Sigmoid colon (tissue), 6 donors: ENCODE measurements at regions not wholly inside any gene's neighbourhood (a gene's known extent, or its start where the extent isn't known, plus 50 kb on each side); places are given as distances from the start of the nearest gene placed in this dataset.

Experiments
- DNase-seq: peaks from one replicate; pipeline ENCODE4 v3.0.0-alpha.2; 2019
- H3K27ac ChIP-seq, 4 donors: fragments of 200-600 bp; sonication (generic); one replicate each; pipeline ENCODE4 v1.5.1; 2016 to 2019; ENCODE audit warnings: mild to moderate bottlenecking in 1 of 4
- H3K27me3 ChIP-seq, 3 donors: fragments of 200-600 bp; sonication (generic); one replicate each; pipeline ENCODE4 v1.5.1; 2019; ENCODE audit warnings: mild to moderate bottlenecking in 1 of 3
- H3K36me3 ChIP-seq, 4 donors: fragments of 200-600 bp; sonication (generic); one replicate each; pipeline ENCODE4 v1.5.1; 2016 to 2019
- H3K4me1 ChIP-seq, 4 donors: fragments of 200-600 bp; sonication (generic); one replicate each; pipeline ENCODE4 v1.5.1; 2017 to 2019
- H3K4me3 ChIP-seq, 4 donors: fragments of 200-600 bp; sonication (generic); one replicate each; pipeline ENCODE4 v1.5.1; 2017 to 2019; ENCODE audit warnings: mild to moderate bottlenecking in 2 of 4, moderate library complexity in 1 of 4
- H3K9me3 ChIP-seq, 4 donors: fragments of 200-600 bp in 3 of 4; sonication (generic) in 3 of 4; one replicate each; pipeline versions ENCODE4 v1.5.1 to v1.6.1; 2013 to 2019
- CTCF ChIP-seq, 4 experiments: fragments of 450-650 bp in 3 of 4; fragments of 200-600 bp in 1 of 4; IDR thresholded peaks; one replicate each; pipeline ENCODE4 v1.5.1; 2016 to 2019; ENCODE audit warnings: antibody characterized with exemption in 4 of 4, mild to moderate bottlenecking in 3 of 4, moderate library complexity in 2 of 4
- EP300 ChIP-seq, 4 donors: sonication (generic); formaldehyde crosslinking; IDR thresholded peaks; one replicate each; pipeline ENCODE4 v1.6.1; 2017; ENCODE audit warnings: antibody characterized with exemption in 4 of 4
- POLR2A ChIP-seq, 2 donors: fragments of 450-650 bp; IDR thresholded peaks; one replicate each; pipeline ENCODE4 v1.6.1; 2016; ENCODE audit warnings: antibody characterized with exemption in 2 of 2, mild to moderate bottlenecking in 2 of 2, moderate library complexity in 2 of 2
- POLR2AphosphoS5 ChIP-seq, 4 donors: sonication (generic); formaldehyde crosslinking; IDR thresholded peaks; one replicate each; pipeline ENCODE4 v1.6.1; 2017; ENCODE audit warnings: antibody characterized with exemption in 4 of 4
- WGBS, 2 donors: extraction: QIAGEN DNeasy Blood & Tissue Kit; methylation state at CpG; one replicate each; pipeline ENCODE4 v1.1.7; 2013; 5-methylcytosine and 5-hydroxymethylcytosine counted together
- intact Hi-C: fragments of 100-400 bp; cut with DNase I; formaldehyde crosslinking; loops from one replicate; pipeline ENCODE4 v1.15.1; 2023
- donor health status: healthy with polysubstance abuse.
- donor health status: healthy.

GRCh38 chr11:27207025-27207650, 155.9 kb downstream of the CCDC34 start:
- Histone ChIP-seq H3K27me3 (no peaks in the 10 kb centered on the region), H3K9me3 (no peaks in the 10 kb centered on the region), H3K4me1 (peaks cover 0 to 52% (median 40%) of the 10 kb centered on the region in 4 donors), H3K36me3 (no peaks in the 10 kb centered on the region), H3K27ac (no peak overlapping the region), H3K4me3 (no peak overlapping the region)
- no peak for DNase-seq
- 52 to 67% methylated on average over 2 of the region's 2 CpGs for WGBS, 2 donors
- no peak for TF ChIP-seq CTCF (IDR thresholded peaks at IDR 0.05)
- TF ChIP-seq POLR2AphosphoS5 (IDR thresholded peaks at IDR 0.05) = no peak
- TF ChIP-seq EP300 (IDR thresholded peaks at IDR 0.05) = no peak
- no peak for TF ChIP-seq POLR2A (IDR thresholded peaks at IDR 0.05)
- intact Hi-C loops = no loop called here

GRCh38 chr11:27205779-27206570, 157.0 kb downstream of the CCDC34 start:
- H3K27ac ChIP-seq = peak overlapping the region in 3 of 4 donors; percentile 31 to 81 (median 78)
- H3K36me3 ChIP-seq = no peaks in the 10 kb centered on the region
- TF ChIP-seq EP300 (IDR thresholded peaks at IDR 0.05) (no peak), CTCF (IDR thresholded peaks at IDR 0.05) (no peak), POLR2AphosphoS5 (IDR thresholded peaks at IDR 0.05) (no peak), POLR2A (IDR thresholded peaks at IDR 0.05) (no peak)
- H3K4me3 ChIP-seq = no peak overlapping the region
- H3K27me3 ChIP-seq = no peaks in the 10 kb centered on the region
- peaks cover 0 to 63% (median 50%) of the 10 kb centered on the region in 4 donors for H3K4me1 ChIP-seq
- intact Hi-C loops = no loop called here
- H3K9me3 ChIP-seq = no peaks in the 10 kb centered on the region
- no peak for DNase-seq

GRCh38 chr11:27205250-27205649, 157.8 kb downstream of the CCDC34 start:
- no peak for DNase-seq
- H3K36me3 ChIP-seq = no peaks in the 10 kb centered on the region
- no peak overlapping the region for H3K4me3 ChIP-seq
- H3K27me3 ChIP-seq = no peaks in the 10 kb centered on the region
- intact Hi-C loops = no loop called here
- 7 to 40% methylated on average over 3 of the region's 3 CpGs for WGBS, 2 donors
- TF ChIP-seq POLR2AphosphoS5 (IDR thresholded peaks at IDR 0.05) = peak in 2 of 4 donors; percentile 21 to 31
- TF ChIP-seq EP300 (IDR thresholded peaks at IDR 0.05) = no peak
- peaks cover 0 to 71% (median 55%) of the 10 kb centered on the region in 4 donors for H3K4me1 ChIP-seq
- no peaks in the 10 kb centered on the region for H3K9me3 ChIP-seq
- H3K27ac ChIP-seq = peak overlapping the region in 3 of 4 donors; percentile 13 to 81 (median 78)

GRCh38 chr11:27204529-27204928, 158.5 kb downstream of the CCDC34 start:
- intact Hi-C loops = loop anchor here (5.0 kb wide), 1 partner anchor 33 kb away; no protein-coding TSS in a partner anchor
- TF ChIP-seq POLR2A (IDR thresholded peaks at IDR 0.05) (no peak), CTCF (IDR thresholded peaks at IDR 0.05) (peak in 1 of 4 experiments; percentile 24)
- peaks cover 0 to 66% (median 48%) of the 10 kb centered on the region in 4 donors for H3K4me1 ChIP-seq
- H3K4me3 ChIP-seq = no peak overlapping the region
- H3K27ac ChIP-seq = peak overlapping the region in 3 of 4 donors; percentile 36 to 81 (median 78)
- WGBS, 2 donors = 43 to 71% methylated on average over 3 of the region's 3 CpGs
- no peaks in the 10 kb centered on the region for H3K27me3 ChIP-seq
- DNase-seq = no peak
- no peaks in the 10 kb centered on the region for H3K9me3 ChIP-seq
- H3K36me3 ChIP-seq = no peaks in the 10 kb centered on the region

- TF ChIP-seq EP300 (IDR thresholded peaks at IDR 0.05) (no peak), POLR2AphosphoS5 (IDR thresholded peaks at IDR 0.05) (no peak), POLR2A (IDR thresholded peaks at IDR 0.05) (no peak), CTCF (IDR thresholded peaks at IDR 0.05) (no peak)
- 78 to 85% methylated on average over 5 of the region's 5 CpGs for WGBS, 2 donors
- Histone ChIP-seq H3K27me3 (no peaks in the 10 kb centered on the region), H3K4me1 (peaks cover 0 to 63% (median 46%) of the 10 kb centered on the region in 4 donors), H3K4me3 (no peak overlapping the region), H3K9me3 (no peaks in the 10 kb centered on the region), H3K36me3 (no peaks in the 10 kb centered on the region), H3K27ac (peak overlapping the region in 3 of 4 donors; percentile 73 to 81 (median 78))
- DNase-seq = no peak
- intact Hi-C loops = loop anchor here (5.0 kb wide), 1 partner anchor 34 kb away; no protein-coding TSS in a partner anchor
These were observed 159.9 kb downstream of the CCDC34 start for GRCh38 chr11:27203077-27203647.
